Esophagus muscularis mucosa (tissue), 4 donors: ENCODE measurements at regions not wholly inside any gene's neighbourhood (a gene's known extent, or its start where the extent isn't known, plus 50 kb on each side); places are given as distances from the start of the nearest gene placed in this dataset.
"Not testable (repeated sequence)": the region's sequence is repeated elsewhere in the genome, so short reads cannot be mapped to it uniquely, and the experiment has no call there.

Experiments used
- DNase-seq: peaks from one replicate; pipeline ENCODE4 v3.0.0-alpha.2; 2017; ENCODE audit errors: extremely low spot score
- H3K27ac ChIP-seq, 4 donors: fragments of 200-600 bp; sonication (generic); replicated peaks in 1 of 4; 1 replicate in 3 of 4; 2 replicates in 1 of 4; pipeline ENCODE4 v1.5.1; 2016 to 2019; ENCODE audit warnings: mild to moderate bottlenecking in 1 of 4
- H3K27me3 ChIP-seq, 4 donors: fragments of 200-600 bp; sonication (generic); one replicate each; pipeline versions ENCODE4 v1.5.1 to v1.6.0; 2016 to 2019
- H3K36me3 ChIP-seq, 4 donors: fragments of 200-600 bp; sonication (generic); one replicate each; pipeline ENCODE4 v1.5.1; 2016 to 2019
- H3K4me1 ChIP-seq, 4 donors: fragments of 200-600 bp; sonication (generic); one replicate each; pipeline ENCODE4 v1.5.1; 2016 to 2019
- H3K4me3 ChIP-seq, 4 donors: fragments of 200-600 bp; sonication (generic); 1 replicate in 2 of 4; 2 replicates in 2 of 4; pipeline ENCODE4 v1.5.1; 2016 to 2019; ENCODE audit warnings: mild to moderate bottlenecking in 4 of 4, moderate library complexity in 1 of 4
- H3K9me3 ChIP-seq, 4 donors: fragments of 200-600 bp; sonication (generic); 1 replicate in 3 of 4; 2 replicates in 1 of 4; pipeline ENCODE4 v1.5.1; 2016 to 2019
- CTCF ChIP-seq, 3 experiments: fragments of 200-600 bp in 2 of 3; fragments of 450-650 bp in 1 of 3; sonication (generic) in 2 of 3; IDR thresholded peaks; one replicate each; pipeline ENCODE4 v1.5.1; 2017 to 2019; ENCODE audit warnings: antibody characterized with exemption in 3 of 3, mild to moderate bottlenecking in 2 of 3, moderate library complexity in 1 of 3
- EP300 ChIP-seq: sonication (generic); formaldehyde crosslinking; IDR thresholded peaks from one replicate; pipeline ENCODE4 v1.6.1; 2017; ENCODE audit warnings: antibody characterized with exemption
- POLR2A ChIP-seq: fragments of 450-650 bp; IDR thresholded peaks from one replicate; pipeline ENCODE4 v1.6.1; 2017; ENCODE audit warnings: antibody characterized with exemption, moderate library complexity, mild to moderate bottlenecking, low read depth
- POLR2AphosphoS5 ChIP-seq, 2 donors: sonication (generic); formaldehyde crosslinking; IDR thresholded peaks; one replicate each; pipeline ENCODE4 v1.6.1; 2017; ENCODE audit warnings: antibody characterized with exemption in 2 of 2
- whole genome bisulfite sequencing: methylation state at CpG from one replicate; pipeline ENCODE4 v1.1.5; 2018; 5-methylcytosine and 5-hydroxymethylcytosine counted together
- intact Hi-C: fragments of 100-400 bp; cut with DNase I; formaldehyde crosslinking; loops from one replicate; pipeline ENCODE4 v1.15.1; 2023

- no peaks in the 10 kb centered on the region for H3K9me3 ChIP-seq
- no peaks in the 10 kb centered on the region for H3K27me3 ChIP-seq
- intact Hi-C loops, result no loop called here
- WGBS, result 54% methylated on average over 3 of the region's 3 CpGs
- no peaks in the 10 kb centered on the region for H3K4me1 ChIP-seq
- TF ChIP-seq POLR2AphosphoS5 (IDR thresholded peaks at IDR 0.05), result no peak
- no peaks in the 10 kb centered on the region for H3K36me3 ChIP-seq
- H3K4me3 ChIP-seq, result no peak overlapping the region
- H3K27ac ChIP-seq, result no peak overlapping the region
- DNase-seq, result no peak
These were observed 127.3 kb upstream of the EDNRB start for GRCh38 chr13:78045916-78046315.

GRCh38 chr13:78041366-78041765 lies 122.7 kb upstream of the EDNRB start:
- DNase-seq, H3K27me3 ChIP-seq, H3K27ac ChIP-seq, intact Hi-C loops, H3K9me3 ChIP-seq, H3K36me3 ChIP-seq, H3K4me3 ChIP-seq, H3K4me1 ChIP-seq: not testable (repeated sequence)
- WGBS, result 93% methylated on average over 3 of the region's 3 CpGs

- H3K36me3 ChIP-seq, result no peaks in the 10 kb centered on the region
- no peaks in the 10 kb centered on the region for H3K4me1 ChIP-seq
- no peaks in the 10 kb centered on the region for H3K27me3 ChIP-seq
- 88% methylated on average over 4 of the region's 4 CpGs for WGBS
- intact Hi-C loops, result no loop called here
- no peak overlapping the region for H3K4me3 ChIP-seq
- no peak overlapping the region for H3K27ac ChIP-seq
- H3K9me3 ChIP-seq, result no peaks in the 10 kb centered on the region
- TF ChIP-seq CTCF (IDR thresholded peaks at IDR 0.05), result no peak
- DNase-seq, result no peak
These were observed 121.7 kb upstream of the EDNRB start for GRCh38 chr13:78040205-78040830.

- no peak for TF ChIP-seq EP300
- no peak for TF ChIP-seq CTCF (IDR thresholded peaks at IDR 0.05)
- Histone ChIP-seq H3K9me3 (no peaks in the 10 kb centered on the region), H3K4me1 (no peaks in the 10 kb centered on the region), H3K27me3 (no peaks in the 10 kb centered on the region), H3K36me3 (no peaks in the 10 kb centered on the region), H3K4me3 (no peak overlapping the region), H3K27ac (no peak overlapping the region)
- intact Hi-C loops, result no loop called here
- DNase-seq, result no peak
These were observed 118.2 kb upstream of the EDNRB start for GRCh38 chr13:78036841-78037240.

GRCh38 chr13:78035500-78035899 lies 116.9 kb upstream of the EDNRB start:
- no peaks in the 10 kb centered on the region for H3K9me3 ChIP-seq
- intact Hi-C loops, result no loop called here
- no peak for DNase-seq
- no peak overlapping the region for H3K27ac ChIP-seq
- H3K27me3 ChIP-seq, result no peaks in the 10 kb centered on the region
- no peak overlapping the region for H3K4me3 ChIP-seq
- TF ChIP-seq CTCF (IDR thresholded peaks at IDR 0.05) (no peak), POLR2A (no peak), POLR2AphosphoS5 (IDR thresholded peaks at IDR 0.05) (no peak), EP300 (no peak)
- no peaks in the 10 kb centered on the region for H3K36me3 ChIP-seq
- no peaks in the 10 kb centered on the region for H3K4me1 ChIP-seq
- 73% methylated on average over 1 of the region's 1 CpG for WGBS

- intact Hi-C loops, result no loop called here
- TF ChIP-seq CTCF (IDR thresholded peaks at IDR 0.05) (no peak), POLR2AphosphoS5 (IDR thresholded peaks at IDR 0.05) (no peak), EP300 (no peak), POLR2A (no peak)
- 42% methylated on average over 3 of the region's 3 CpGs for WGBS
- no peak for DNase-seq
- H3K4me3 ChIP-seq, result no peak overlapping the region
- no peaks in the 10 kb centered on the region for H3K36me3 ChIP-seq
- H3K27ac ChIP-seq, result no peak overlapping the region
- H3K4me1 ChIP-seq, result no peaks in the 10 kb centered on the region
- no peaks in the 10 kb centered on the region for H3K9me3 ChIP-seq
- H3K27me3 ChIP-seq, result no peaks in the 10 kb centered on the region
These were observed 114.9 kb upstream of the EDNRB start for GRCh38 chr13:78033509-78033908.
